ENCODE measurements at regions not wholly inside any gene's neighbourhood (a gene's known extent, or its start where the extent isn't known, plus 50 kb on each side); places are given as distances from the start of the nearest gene placed in this dataset.
"Not testable (repeated sequence)": the region's sequence is repeated elsewhere in the genome, so short reads cannot be mapped to it uniquely, and the experiment has no call there.

DNA sequence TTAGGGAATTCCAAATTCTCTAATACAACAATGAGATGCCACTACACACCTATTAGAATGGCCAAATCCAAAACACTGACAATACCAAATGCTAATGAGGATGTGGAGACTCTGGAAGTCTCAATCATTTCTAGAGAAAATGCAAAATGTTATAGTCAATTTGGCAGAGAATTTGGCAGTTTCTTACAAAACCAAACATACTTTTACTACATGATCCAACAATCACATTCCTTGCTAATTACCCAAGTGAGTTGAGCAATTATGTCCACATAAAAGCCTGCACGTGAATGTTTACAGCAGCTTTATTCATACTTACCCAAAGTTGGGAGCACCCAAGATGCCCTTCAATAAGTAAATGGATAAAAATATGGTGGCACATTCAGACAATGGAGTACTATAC is 278.4 kb upstream of the TGFBR2 start:
- TF ChIP-seq, protein P1, sequence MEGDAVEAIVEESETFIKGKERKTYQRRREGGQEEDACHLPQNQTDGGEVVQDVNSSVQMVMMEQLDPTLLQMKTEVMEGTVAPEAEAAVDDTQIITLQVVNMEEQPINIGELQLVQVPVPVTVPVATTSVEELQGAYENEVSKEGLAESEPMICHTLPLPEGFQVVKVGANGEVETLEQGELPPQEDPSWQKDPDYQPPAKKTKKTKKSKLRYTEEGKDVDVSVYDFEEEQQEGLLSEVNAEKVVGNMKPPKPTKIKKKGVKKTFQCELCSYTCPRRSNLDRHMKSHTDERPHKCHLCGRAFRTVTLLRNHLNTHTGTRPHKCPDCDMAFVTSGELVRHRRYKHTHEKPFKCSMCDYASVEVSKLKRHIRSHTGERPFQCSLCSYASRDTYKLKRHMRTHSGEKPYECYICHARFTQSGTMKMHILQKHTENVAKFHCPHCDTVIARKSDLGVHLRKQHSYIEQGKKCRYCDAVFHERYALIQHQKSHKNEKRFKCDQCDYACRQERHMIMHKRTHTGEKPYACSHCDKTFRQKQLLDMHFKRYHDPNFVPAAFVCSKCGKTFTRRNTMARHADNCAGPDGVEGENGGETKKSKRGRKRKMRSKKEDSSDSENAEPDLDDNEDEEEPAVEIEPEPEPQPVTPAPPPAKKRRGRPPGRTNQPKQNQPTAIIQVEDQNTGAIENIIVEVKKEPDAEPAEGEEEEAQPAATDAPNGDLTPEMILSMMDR (IDR thresholded peaks at IDR 0.05; ENCODE audit: poor library complexity): not testable (repeated sequence)
- not testable (repeated sequence) for TF ChIP-seq EZH2 (IDR thresholded peaks at IDR 0.05; ENCODE audit: borderline replicate concordance); EZH2phosphoT487 (IDR thresholded peaks at IDR 0.05; ENCODE audit: low read depth, severe bottlenecking, unreplicated experiment)

Measured in hepatocyte (in vitro differentiated cells).